HT-29 (cell line): ENCODE measurements at regions not wholly inside any gene's neighbourhood (a gene's known extent, or its start where the extent isn't known, plus 50 kb on each side); places are given as distances from the start of the nearest gene placed in this dataset.
A peak's percentile ranks its signal among the peaks of the same experiment; 100 is the strongest.
"Not testable (repeated sequence)": the region's sequence is repeated elsewhere in the genome, so short reads cannot be mapped to it uniquely, and the experiment has no call there.

Experiments used
- DNase-seq: peaks from one replicate; pipeline ENCODE4 v3.0.0-alpha.2; 2015; ENCODE audit warnings: low spot score

- no peak for DNase-seq
Observed at GRCh38 chr1:80369780-80370179, 1363.2 kb upstream of the ADGRL4 start.

GRCh38 chr1:80367058-80367457 lies 1360.5 kb upstream of the ADGRL4 start:
- DNase-seq: no peak

GRCh38 chr1:80365359-80366021 lies 1359.0 kb upstream of the ADGRL4 start:
- DNase-seq: no peak

- DNase-seq: no peak
Observed at GRCh38 chr1:80363689-80364475, 1357.4 kb upstream of the ADGRL4 start.

GRCh38 chr1:80359666-80360065 lies 1353.1 kb upstream of the ADGRL4 start:
- no peak for DNase-seq

- DNase-seq: no peak
Observed at GRCh38 chr1:80349218-80349617, 1342.7 kb upstream of the ADGRL4 start.

GRCh38 chr1:80341021-80341420 lies 1334.5 kb upstream of the ADGRL4 start:
- no peak for DNase-seq

- no peak for DNase-seq
Observed at GRCh38 chr1:80318108-80318507, 1311.6 kb upstream of the ADGRL4 start.

- DNase-seq: no peak
Observed at GRCh38 chr1:80310703-80311245, 1304.2 kb upstream of the ADGRL4 start.

GRCh38 chr1:80305466-80305865 lies 1298.9 kb upstream of the ADGRL4 start:
- no peak for DNase-seq

- no peak for DNase-seq
Observed at GRCh38 chr1:80293818-80294217, 1287.3 kb upstream of the ADGRL4 start.

GRCh38 chr1:80288750-80289149 lies 1282.2 kb upstream of the ADGRL4 start:
- not testable (repeated sequence) for DNase-seq

- no peak for DNase-seq
Observed at GRCh38 chr1:80282536-80282935, 1276.0 kb upstream of the ADGRL4 start.

- DNase-seq: no peak
Observed at GRCh38 chr1:80278936-80279335, 1272.4 kb upstream of the ADGRL4 start.

GRCh38 chr1:80274256-80274655 lies 1267.7 kb upstream of the ADGRL4 start:
- no peak for DNase-seq

GRCh38 chr1:80272495-80272894 lies 1266.0 kb upstream of the ADGRL4 start:
- DNase-seq: no peak

- no peak for DNase-seq
Observed at GRCh38 chr1:80258659-80259058, 1252.1 kb upstream of the ADGRL4 start.

- peak; percentile 1 for DNase-seq
Observed at GRCh38 chr1:80251591-80251990, 1245.1 kb upstream of the ADGRL4 start.

GRCh38 chr1:80251171-80251570 lies 1244.6 kb upstream of the ADGRL4 start:
- DNase-seq: no peak

- DNase-seq: peak; percentile 71
Observed at GRCh38 chr1:80250573-80251168, 1244.1 kb upstream of the ADGRL4 start.

- no peak for DNase-seq
Observed at GRCh38 chr1:80249699-80250098, 1243.2 kb upstream of the ADGRL4 start.

GRCh38 chr1:80248886-80249285 lies 1242.4 kb upstream of the ADGRL4 start:
- DNase-seq: no peak

- DNase-seq: no peak
Observed at GRCh38 chr1:80245813-80246212, 1239.3 kb upstream of the ADGRL4 start.
